Activated T-helper 1 cell treated with anti-CD3 and anti-CD28 coated beads, Interleukin-12 subunit alpha, Interleukin-12 subunit beta, Interleukin-2, Interleukin-4 antibody, amounts not matched to agents 30 ng/mL and 10 ng/mL and 1 ng/mL, durations not matched to agents 14 hours and 24 hours and 36 hours (primary cell): ENCODE measurements at regions not wholly inside any gene's neighbourhood (a gene's known extent, or its start where the extent isn't known, plus 50 kb on each side); places are given as distances from the start of the nearest gene placed in this dataset.

Source experiments
- DNase-seq: peaks from one replicate; pipeline ENCODE4 v3.0.0; 2021; ENCODE audit warnings: low spot score
- H3K27ac Mint-ChIP-seq: one replicate; pipeline ENCODE4 v1.8.0; 2021; ENCODE audit warnings: mild to moderate bottlenecking, mixed read lengths
- H3K27me3 Mint-ChIP-seq: one replicate; pipeline ENCODE4 v1.8.0; 2022; ENCODE audit warnings: mild to moderate bottlenecking, moderate library complexity, mixed read lengths; ENCODE audit not compliant: insufficient read depth
- H3K36me3 Mint-ChIP-seq: one replicate; pipeline ENCODE4 v1.8.0; 2021; ENCODE audit warnings: low read depth, mixed read lengths
- H3K4me1 Mint-ChIP-seq: one replicate; pipeline ENCODE4 v1.8.0; 2021; ENCODE audit warnings: low read depth, mixed read lengths
- H3K4me3 Mint-ChIP-seq: one replicate; pipeline ENCODE4 v1.8.0; 2021; ENCODE audit warnings: mild to moderate bottlenecking, moderate library complexity, mixed read lengths
- H3K9me3 Mint-ChIP-seq: one replicate; pipeline ENCODE4 v1.8.0; 2021; ENCODE audit warnings: mixed read lengths
- intact Hi-C: fragments of 100-400 bp; cut with micrococcal nuclease; formaldehyde crosslinking; loops from one replicate; pipeline ENCODE4 v1.15.1; 2024

GRCh38 chr11:69385832-69386427, 92.0 kb downstream of the MYEOV start:
- H3K27ac Mint-ChIP-seq: no peak overlapping the region
- H3K36me3 Mint-ChIP-seq: peaks cover 2% of the 10 kb centered on the region
- H3K4me1 Mint-ChIP-seq: no peaks in the 10 kb centered on the region
- H3K4me3 Mint-ChIP-seq: no peak overlapping the region
- peaks cover 22% of the 10 kb centered on the region for H3K9me3 Mint-ChIP-seq
- intact Hi-C loops: no loop called here
- H3K27me3 Mint-ChIP-seq: peaks cover 4% of the 10 kb centered on the region
- no peak for DNase-seq

GRCh38 chr11:69386594-69387408, 92.8 kb downstream of the MYEOV start:
- no peak overlapping the region for H3K4me3 Mint-ChIP-seq
- no peak overlapping the region for H3K27ac Mint-ChIP-seq
- intact Hi-C loops: no loop called here
- H3K27me3 Mint-ChIP-seq: peaks cover 4% of the 10 kb centered on the region
- peaks cover 22% of the 10 kb centered on the region for H3K9me3 Mint-ChIP-seq
- H3K36me3 Mint-ChIP-seq: peaks cover 2% of the 10 kb centered on the region
- no peaks in the 10 kb centered on the region for H3K4me1 Mint-ChIP-seq
- DNase-seq: no peak

- Mint-ChIP-seq H3K9me3 (peaks cover 22% of the 10 kb centered on the region), H3K4me3 (no peak overlapping the region), H3K27ac (no peak overlapping the region), H3K27me3 (peaks cover 4% of the 10 kb centered on the region), H3K36me3 (peaks cover 2% of the 10 kb centered on the region), H3K4me1 (no peaks in the 10 kb centered on the region)
- intact Hi-C loops: no loop called here
- DNase-seq: no peak
These were observed 93.5 kb downstream of the MYEOV start for GRCh38 chr11:69387409-69387885.

- Mint-ChIP-seq H3K9me3 (peaks cover 22% of the 10 kb centered on the region), H3K4me3 (no peak overlapping the region), H3K4me1 (no peaks in the 10 kb centered on the region), H3K27ac (no peak overlapping the region), H3K36me3 (peaks cover 2% of the 10 kb centered on the region), H3K27me3 (peaks cover 4% of the 10 kb centered on the region)
- intact Hi-C loops: no loop called here
- no peak for DNase-seq
These were observed 93.3 kb upstream of the LINC01488 start for GRCh38 chr11:69388210-69388609.

GRCh38 chr11:69388661-69389060, 92.8 kb upstream of the LINC01488 start:
- H3K4me1 Mint-ChIP-seq: no peaks in the 10 kb centered on the region
- H3K9me3 Mint-ChIP-seq: peaks cover 22% of the 10 kb centered on the region
- intact Hi-C loops: no loop called here
- H3K27me3 Mint-ChIP-seq: peaks cover 4% of the 10 kb centered on the region
- H3K36me3 Mint-ChIP-seq: peaks cover 2% of the 10 kb centered on the region
- no peak overlapping the region for H3K4me3 Mint-ChIP-seq
- no peak overlapping the region for H3K27ac Mint-ChIP-seq
- DNase-seq: no peak

- DNase-seq: no peak
- H3K4me3 Mint-ChIP-seq: no peak overlapping the region
- H3K9me3 Mint-ChIP-seq: peaks cover 22% of the 10 kb centered on the region
- H3K27me3 Mint-ChIP-seq: peaks cover 4% of the 10 kb centered on the region
- H3K36me3 Mint-ChIP-seq: peaks cover 2% of the 10 kb centered on the region
- H3K27ac Mint-ChIP-seq: no peak overlapping the region
- intact Hi-C loops: no loop called here
- no peaks in the 10 kb centered on the region for H3K4me1 Mint-ChIP-seq
These were observed 90.9 kb upstream of the LINC01488 start for GRCh38 chr11:69390561-69390960.

GRCh38 chr11:69391192-69392103, 90.0 kb upstream of the LINC01488 start:
- H3K27ac Mint-ChIP-seq: no peak overlapping the region
- DNase-seq: no peak
- peaks cover 2% of the 10 kb centered on the region for H3K36me3 Mint-ChIP-seq
- no peak overlapping the region for H3K4me3 Mint-ChIP-seq
- intact Hi-C loops: no loop called here
- no peaks in the 10 kb centered on the region for H3K4me1 Mint-ChIP-seq
- peaks cover 22% of the 10 kb centered on the region for H3K9me3 Mint-ChIP-seq
- H3K27me3 Mint-ChIP-seq: peaks cover 4% of the 10 kb centered on the region

- H3K27me3 Mint-ChIP-seq: peaks cover 4% of the 10 kb centered on the region
- peaks cover 21% of the 10 kb centered on the region for H3K9me3 Mint-ChIP-seq
- no peaks in the 10 kb centered on the region for H3K4me1 Mint-ChIP-seq
- H3K27ac Mint-ChIP-seq: no peak overlapping the region
- H3K4me3 Mint-ChIP-seq: no peak overlapping the region
- H3K36me3 Mint-ChIP-seq: peaks cover 2% of the 10 kb centered on the region
- DNase-seq: no peak
- intact Hi-C loops: no loop called here
These were observed 89.3 kb upstream of the LINC01488 start for GRCh38 chr11:69392104-69392653.

- H3K36me3 Mint-ChIP-seq: no peaks in the 10 kb centered on the region
- H3K4me3 Mint-ChIP-seq: no peak overlapping the region
- no peaks in the 10 kb centered on the region for H3K27me3 Mint-ChIP-seq
- intact Hi-C loops: no loop called here
- no peak for DNase-seq
- peaks cover 10% of the 10 kb centered on the region for H3K9me3 Mint-ChIP-seq
- no peak overlapping the region for H3K27ac Mint-ChIP-seq
- no peaks in the 10 kb centered on the region for H3K4me1 Mint-ChIP-seq
These were observed 88.2 kb upstream of the LINC01488 start for GRCh38 chr11:69393178-69393832.

- no peaks in the 10 kb centered on the region for H3K36me3 Mint-ChIP-seq
- no peak overlapping the region for H3K27ac Mint-ChIP-seq
- no peaks in the 10 kb centered on the region for H3K27me3 Mint-ChIP-seq
- H3K9me3 Mint-ChIP-seq: peaks cover 4% of the 10 kb centered on the region
- intact Hi-C loops: no loop called here
- no peak for DNase-seq
- no peak overlapping the region for H3K4me3 Mint-ChIP-seq
- no peaks in the 10 kb centered on the region for H3K4me1 Mint-ChIP-seq
These were observed 87.6 kb upstream of the LINC01488 start for GRCh38 chr11:69393865-69394233.

- no peaks in the 10 kb centered on the region for H3K27me3 Mint-ChIP-seq
- H3K36me3 Mint-ChIP-seq: no peaks in the 10 kb centered on the region
- H3K4me1 Mint-ChIP-seq: no peaks in the 10 kb centered on the region
- H3K9me3 Mint-ChIP-seq: no peaks in the 10 kb centered on the region
- intact Hi-C loops: no loop called here
- DNase-seq: no peak
- H3K27ac Mint-ChIP-seq: no peak overlapping the region
- no peak overlapping the region for H3K4me3 Mint-ChIP-seq
These were observed 87.1 kb upstream of the LINC01488 start for GRCh38 chr11:69394234-69394868.

- H3K27me3 Mint-ChIP-seq: no peaks in the 10 kb centered on the region
- intact Hi-C loops: no loop called here
- no peaks in the 10 kb centered on the region for H3K4me1 Mint-ChIP-seq
- no peak for DNase-seq
- H3K9me3 Mint-ChIP-seq: no peaks in the 10 kb centered on the region
- no peaks in the 10 kb centered on the region for H3K36me3 Mint-ChIP-seq
- no peak overlapping the region for H3K4me3 Mint-ChIP-seq
- H3K27ac Mint-ChIP-seq: no peak overlapping the region
These were observed 86.6 kb upstream of the LINC01488 start for GRCh38 chr11:69394869-69395246.
